AG04449 (cell line): ENCODE measurements at regions not wholly inside any gene's neighbourhood (a gene's known extent, or its start where the extent isn't known, plus 50 kb on each side); places are given as distances from the start of the nearest gene placed in this dataset.

Source experiments
- CTCF ChIA-PET: fragments of 350-600 bp; formaldehyde crosslinking; extraction: SDS; loops from one replicate; lab custom pipeline; 2021; ENCODE audit warnings: antibody characterized with exemption; lab: Yijun Ruan, JAX
- POLR2A ChIA-PET: fragments of 400-600, 350-600 bp; formaldehyde crosslinking; extraction: SDS; loops from one replicate; lab custom pipeline; 2020; ENCODE audit warnings: antibody characterized with exemption, inconsistent platforms; lab: Yijun Ruan, JAX
- DNase-seq: peaks from one replicate; pipeline ENCODE4 v3.0.0-alpha.2; 2010; ENCODE audit warnings: low read depth, low spot score
- H3K4me3 ChIP-seq: 2 replicates; pipeline ENCODE4 v1.5.1; 2011; ENCODE audit warnings: low read depth, mild to moderate bottlenecking, control low read depth, low read length
- TF ChIP-seq, protein P1 (sequence below): IDR thresholded peaks from one replicate; pipeline ENCODE4 v1.5.1; 2011; ENCODE audit warnings: mild to moderate bottlenecking, moderate library complexity, low read length, control low read depth, inconsistent platforms; ENCODE audit not compliant: insufficient read depth; ENCODE audit errors: missing control alignments

- ChIA-PET POLR2A (interaction anchor here (0.7 kb wide), 1 partner anchor 189 kb away, joined by 4 read pairs; no protein-coding TSS in a partner anchor), CTCF (interaction anchor here (1.0 kb wide), 1 partner anchor 268 kb away, joined by 3 read pairs; no protein-coding TSS in a partner anchor)
Measured at GRCh38 chr6:154942770-154943169, 52.3 kb upstream of the TIAM2 start.

DNA sequence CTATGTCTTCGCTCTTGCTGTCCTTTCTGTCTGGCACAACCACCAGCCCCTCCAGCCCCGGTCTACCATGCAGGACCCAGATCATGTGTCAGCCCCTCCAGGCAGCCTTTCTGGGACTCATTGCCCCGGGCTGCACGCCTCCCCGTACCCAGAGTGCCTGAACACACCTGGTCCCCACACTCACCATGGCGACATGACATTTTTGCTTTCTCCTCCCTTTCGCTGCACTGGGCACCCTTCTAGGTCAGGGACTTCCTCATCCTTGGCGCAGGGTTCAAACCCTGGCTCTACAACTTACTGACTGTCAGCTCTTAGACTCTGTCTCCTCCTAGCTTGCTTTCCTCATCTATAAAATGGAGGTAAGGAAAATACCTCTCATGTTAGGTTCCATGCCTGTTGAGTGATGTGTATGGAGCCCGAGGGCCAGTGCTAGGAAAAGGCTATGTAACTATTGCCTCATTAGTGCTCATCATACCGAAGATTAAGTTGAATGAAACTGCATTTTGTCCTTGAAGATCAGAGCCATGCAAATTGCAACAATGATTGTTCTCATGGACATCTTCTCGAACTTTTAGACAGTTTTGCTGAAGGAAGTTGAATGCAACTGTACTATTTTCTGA, 49.7 kb upstream of the TIAM2 start:
- TF ChIP-seq, protein P1, sequence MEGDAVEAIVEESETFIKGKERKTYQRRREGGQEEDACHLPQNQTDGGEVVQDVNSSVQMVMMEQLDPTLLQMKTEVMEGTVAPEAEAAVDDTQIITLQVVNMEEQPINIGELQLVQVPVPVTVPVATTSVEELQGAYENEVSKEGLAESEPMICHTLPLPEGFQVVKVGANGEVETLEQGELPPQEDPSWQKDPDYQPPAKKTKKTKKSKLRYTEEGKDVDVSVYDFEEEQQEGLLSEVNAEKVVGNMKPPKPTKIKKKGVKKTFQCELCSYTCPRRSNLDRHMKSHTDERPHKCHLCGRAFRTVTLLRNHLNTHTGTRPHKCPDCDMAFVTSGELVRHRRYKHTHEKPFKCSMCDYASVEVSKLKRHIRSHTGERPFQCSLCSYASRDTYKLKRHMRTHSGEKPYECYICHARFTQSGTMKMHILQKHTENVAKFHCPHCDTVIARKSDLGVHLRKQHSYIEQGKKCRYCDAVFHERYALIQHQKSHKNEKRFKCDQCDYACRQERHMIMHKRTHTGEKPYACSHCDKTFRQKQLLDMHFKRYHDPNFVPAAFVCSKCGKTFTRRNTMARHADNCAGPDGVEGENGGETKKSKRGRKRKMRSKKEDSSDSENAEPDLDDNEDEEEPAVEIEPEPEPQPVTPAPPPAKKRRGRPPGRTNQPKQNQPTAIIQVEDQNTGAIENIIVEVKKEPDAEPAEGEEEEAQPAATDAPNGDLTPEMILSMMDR: no peak
- ChIA-PET CTCF (no interaction called here), POLR2A (no interaction called here)
- DNase-seq: no peak
- H3K4me3 ChIP-seq: no peak overlapping the region

More at GRCh38 chr6:154942770-154943169, 52.3 kb upstream of the TIAM2 start:
- DNase-seq: no peak
- no peak overlapping the region for H3K4me3 ChIP-seq
- TF ChIP-seq, protein P1: no peak
